Rectal smooth muscle tissue (tissue), 1 donor: ENCODE measurements at regions not wholly inside any gene's neighbourhood (a gene's known extent, or its start where the extent isn't known, plus 50 kb on each side); places are given as distances from the start of the nearest gene placed in this dataset.

Experiments
- H3K27ac ChIP-seq: one replicate; pipeline ENCODE4 v1.7.0; 2013; ENCODE audit warnings: low read depth, low read length, inconsistent platforms
- H3K27me3 ChIP-seq: one replicate; pipeline ENCODE4 v1.7.0; 2013; ENCODE audit warnings: low read length; ENCODE audit not compliant: control insufficient read depth, insufficient read depth
- H3K36me3 ChIP-seq: one replicate; pipeline ENCODE4 v1.7.0; 2013; ENCODE audit warnings: low read length; ENCODE audit not compliant: control insufficient read depth, insufficient read depth
- H3K4me1 ChIP-seq: one replicate; pipeline ENCODE4 v1.7.0; 2013; ENCODE audit warnings: low read length; ENCODE audit not compliant: control insufficient read depth, insufficient read depth
- H3K4me3 ChIP-seq: one replicate; pipeline ENCODE4 v1.7.0; 2013; ENCODE audit warnings: low read length
- H3K9ac ChIP-seq: one replicate; pipeline ENCODE4 v1.7.0; 2013; ENCODE audit warnings: low read length

DNA sequence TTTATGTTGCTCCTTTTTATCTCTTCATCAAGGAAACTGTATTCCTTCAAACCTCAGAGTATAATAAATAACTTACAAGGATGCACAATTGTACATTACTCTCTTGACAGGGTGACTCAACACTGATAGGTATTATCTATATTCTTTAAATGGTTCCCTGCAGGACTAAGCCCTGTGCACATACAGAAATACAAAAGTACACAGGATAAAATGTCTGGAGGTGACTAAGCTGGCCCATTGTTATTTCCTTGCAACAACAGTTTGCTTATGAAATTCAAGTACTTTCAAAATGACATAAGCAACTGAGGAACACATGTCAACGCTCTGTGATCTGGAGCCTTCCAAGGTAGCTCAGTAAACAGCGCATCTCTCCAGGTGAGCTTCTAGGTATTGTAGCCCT lies 83.8 kb upstream of the RPL34 start:
- Histone ChIP-seq H3K36me3 (no peaks in the 10 kb centered on the region), H3K27ac (no peak overlapping the region), H3K27me3 (no peaks in the 10 kb centered on the region)

DNA sequence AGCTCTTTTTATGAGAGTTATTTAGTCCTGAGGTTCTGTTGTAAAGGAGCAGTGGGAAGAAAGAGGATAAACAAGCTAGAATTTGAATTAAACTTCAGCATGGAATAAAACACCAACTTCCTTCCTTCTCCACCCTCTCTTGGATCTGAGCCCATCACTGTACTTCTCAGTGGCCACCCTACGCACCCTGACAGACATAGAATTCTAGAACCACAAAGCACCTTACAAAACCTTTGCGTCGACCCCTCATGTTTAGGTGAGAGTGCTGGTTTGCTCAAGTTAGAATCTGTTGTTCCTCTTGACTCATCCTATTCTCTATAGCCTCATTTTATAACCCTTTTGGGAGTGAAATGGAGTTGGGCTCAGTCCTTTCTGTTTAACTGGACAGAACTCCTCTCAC lies 84.6 kb upstream of the RPL34 start:
- Histone ChIP-seq H3K9ac (no peak overlapping the region), H3K36me3 (no peaks in the 10 kb centered on the region), H3K4me1 (no peaks in the 10 kb centered on the region), H3K27ac (no peak overlapping the region), H3K4me3 (no peak overlapping the region), H3K27me3 (no peaks in the 10 kb centered on the region)

More for the DNA sequence above, 83.8 kb upstream of the RPL34 start:
- no peak overlapping the region for H3K9ac ChIP-seq
- H3K4me3 ChIP-seq: no peak overlapping the region
- H3K4me1 ChIP-seq: no peaks in the 10 kb centered on the region

- H3K4me1 ChIP-seq: no peaks in the 10 kb centered on the region
- H3K9ac ChIP-seq: no peak overlapping the region
- no peak overlapping the region for H3K4me3 ChIP-seq
- no peaks in the 10 kb centered on the region for H3K27me3 ChIP-seq
- H3K27ac ChIP-seq: no peak overlapping the region
- no peaks in the 10 kb centered on the region for H3K36me3 ChIP-seq
Observed at GRCh38 chr4:108533876-108534275, 86.5 kb upstream of the RPL34 start.

DNA sequence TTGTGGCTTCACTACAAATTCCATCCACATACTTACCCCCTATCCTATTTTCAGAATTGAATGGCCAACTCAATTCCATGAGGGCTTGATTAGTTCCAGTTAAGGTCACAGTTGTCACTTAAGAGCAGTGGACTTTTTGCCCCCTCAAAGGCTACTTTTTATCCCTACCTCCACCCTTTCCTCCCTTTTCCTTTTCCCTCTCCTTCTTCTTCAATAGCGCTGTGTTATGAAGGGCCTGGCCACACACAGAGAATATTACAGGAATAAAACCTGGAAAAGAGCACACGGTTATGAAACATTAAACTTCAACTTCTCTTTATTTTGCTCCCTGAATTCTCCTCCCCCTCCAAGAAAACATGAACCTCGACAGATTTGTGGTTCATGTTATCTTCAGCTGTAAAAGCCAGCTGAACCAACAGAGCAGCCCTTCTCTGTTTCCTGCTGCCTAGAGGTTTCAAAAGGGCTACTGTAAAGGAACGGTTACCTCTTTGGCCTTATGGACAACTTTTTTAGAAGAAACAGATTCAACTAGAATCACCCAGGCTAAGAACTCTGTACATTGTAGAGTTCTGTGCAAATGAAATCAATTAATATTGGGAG lies 87.0 kb upstream of the RPL34 start:
- Histone ChIP-seq H3K9ac (no peak overlapping the region), H3K27me3 (no peaks in the 10 kb centered on the region), H3K36me3 (no peaks in the 10 kb centered on the region), H3K4me1 (no peaks in the 10 kb centered on the region), H3K4me3 (no peak overlapping the region), H3K27ac (no peak overlapping the region)

- no peaks in the 10 kb centered on the region for H3K36me3 ChIP-seq
- H3K27ac ChIP-seq: no peak overlapping the region
- H3K9ac ChIP-seq: no peak overlapping the region
- no peaks in the 10 kb centered on the region for H3K4me1 ChIP-seq
- H3K27me3 ChIP-seq: no peaks in the 10 kb centered on the region
- H3K4me3 ChIP-seq: no peak overlapping the region
Observed at GRCh38 chr4:108532738-108533137, 87.6 kb upstream of the RPL34 start.

DNA sequence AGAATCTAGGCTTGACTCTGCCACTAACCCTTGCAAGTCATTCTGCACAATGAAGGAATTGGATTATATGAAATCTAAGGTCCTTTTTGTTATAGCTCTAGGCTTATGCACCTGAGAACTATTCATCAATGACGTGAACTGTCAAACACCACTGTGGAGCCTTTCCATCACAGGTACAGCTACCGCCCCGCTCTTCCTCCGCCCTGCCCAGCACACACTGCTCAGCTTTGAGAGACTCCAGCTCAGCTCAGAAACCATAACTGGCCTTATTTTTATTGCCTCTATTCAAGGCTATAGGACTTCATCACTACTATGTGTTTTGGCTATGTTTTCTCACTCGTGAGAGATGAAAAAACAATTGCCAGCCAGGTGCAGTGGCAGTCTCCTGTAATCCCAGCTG lies 88.2 kb upstream of the RPL34 start:
- H3K4me3 ChIP-seq: no peak overlapping the region
- H3K27me3 ChIP-seq: no peaks in the 10 kb centered on the region
- no peaks in the 10 kb centered on the region for H3K36me3 ChIP-seq
- H3K4me1 ChIP-seq: no peaks in the 10 kb centered on the region
- no peak overlapping the region for H3K9ac ChIP-seq
- no peak overlapping the region for H3K27ac ChIP-seq

GRCh38 chr4:108531461-108531860 lies 88.9 kb upstream of the RPL34 start:
- Histone ChIP-seq H3K27ac (no peak overlapping the region), H3K4me1 (no peaks in the 10 kb centered on the region)

DNA sequence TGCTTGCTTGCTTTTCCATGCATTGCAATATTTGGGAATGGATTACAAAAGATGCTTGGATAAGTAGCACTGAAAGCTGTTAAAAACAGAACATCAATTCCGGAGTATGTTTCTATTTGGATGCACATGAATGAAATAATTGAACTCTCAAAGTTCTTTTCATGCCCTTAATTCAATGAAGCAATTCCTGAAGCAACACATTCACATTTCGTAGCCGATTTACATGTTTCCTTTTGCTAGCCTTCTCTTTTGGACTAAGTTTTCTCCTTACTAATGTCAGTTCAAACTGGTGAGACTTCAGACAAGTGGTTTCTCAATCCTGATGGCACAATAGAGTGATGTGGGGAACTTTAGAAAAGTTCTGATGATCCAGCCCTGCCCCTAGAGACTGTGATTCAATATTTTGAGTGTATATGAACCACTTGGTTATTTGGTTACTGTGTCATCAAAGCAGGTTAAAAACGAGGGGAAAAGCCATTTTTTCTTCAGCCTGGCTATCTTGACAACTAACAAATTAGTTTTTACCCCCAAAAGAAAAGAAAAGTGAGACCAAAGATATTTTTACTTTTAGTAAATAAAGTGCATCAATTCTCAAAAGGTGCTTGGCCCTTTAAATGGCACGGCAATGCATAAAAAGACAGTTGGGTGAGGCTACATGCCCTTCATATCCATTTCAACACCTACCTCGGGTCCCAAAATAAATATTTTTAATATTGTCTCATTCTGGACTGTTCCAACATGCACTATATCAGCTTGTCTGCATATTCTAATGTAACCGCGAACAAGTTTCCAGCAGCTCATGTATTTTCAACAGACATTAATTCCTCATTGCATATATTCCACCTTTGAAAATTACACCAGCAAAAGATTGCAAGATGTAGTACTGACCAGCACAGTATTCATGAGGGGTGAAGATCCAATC lies 90.1 kb upstream of the RPL34 start:
- Histone ChIP-seq H3K4me1 (no peaks in the 10 kb centered on the region), H3K36me3 (no peaks in the 10 kb centered on the region), H3K4me3 (no peak overlapping the region), H3K9ac (no peak overlapping the region), H3K27ac (no peak overlapping the region), H3K27me3 (no peaks in the 10 kb centered on the region)

More at GRCh38 chr4:108531461-108531860, 88.9 kb upstream of the RPL34 start:
- no peak overlapping the region for H3K4me3 ChIP-seq
- no peaks in the 10 kb centered on the region for H3K27me3 ChIP-seq
- no peaks in the 10 kb centered on the region for H3K36me3 ChIP-seq
- no peak overlapping the region for H3K9ac ChIP-seq

- Histone ChIP-seq H3K4me3 (no peak overlapping the region), H3K36me3 (no peaks in the 10 kb centered on the region), H3K9ac (no peak overlapping the region), H3K27ac (no peak overlapping the region), H3K4me1 (no peaks in the 10 kb centered on the region), H3K27me3 (no peaks in the 10 kb centered on the region)
Observed at GRCh38 chr4:108529102-108529501, 91.3 kb upstream of the RPL34 start.

DNA sequence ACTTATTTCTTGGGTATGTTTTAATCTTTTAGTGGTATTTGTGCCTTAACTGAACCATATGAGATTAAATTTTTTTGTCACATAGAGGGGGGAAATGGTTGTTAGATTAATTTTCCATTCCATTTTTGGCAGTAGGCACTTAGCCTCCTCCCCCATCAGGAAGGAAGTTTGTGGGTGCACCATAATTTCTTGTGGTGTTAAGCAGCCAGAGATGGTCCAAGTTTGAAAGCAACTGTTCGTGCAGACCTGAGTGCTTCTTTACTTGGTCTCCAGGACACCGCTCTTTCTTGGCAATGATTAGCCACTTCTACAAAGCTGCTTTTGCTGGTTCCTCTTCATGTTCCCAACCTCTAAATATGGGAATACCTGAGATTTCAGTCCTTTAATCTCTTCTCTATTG lies 92.7 kb upstream of the RPL34 start:
- no peak overlapping the region for H3K27ac ChIP-seq
- H3K4me3 ChIP-seq: no peak overlapping the region
- no peaks in the 10 kb centered on the region for H3K4me1 ChIP-seq
- no peaks in the 10 kb centered on the region for H3K36me3 ChIP-seq
- H3K27me3 ChIP-seq: no peaks in the 10 kb centered on the region
- no peak overlapping the region for H3K9ac ChIP-seq

GRCh38 chr4:108520807-108521206 lies 99.6 kb upstream of the RPL34 start:
- Histone ChIP-seq H3K9ac (no peak overlapping the region), H3K4me3 (no peak overlapping the region), H3K27ac (no peak overlapping the region), H3K27me3 (no peaks in the 10 kb centered on the region), H3K4me1 (no peaks in the 10 kb centered on the region), H3K36me3 (no peaks in the 10 kb centered on the region)

- H3K9ac ChIP-seq: no peak overlapping the region
- H3K27me3 ChIP-seq: no peaks in the 10 kb centered on the region
- no peaks in the 10 kb centered on the region for H3K4me1 ChIP-seq
- H3K36me3 ChIP-seq: no peaks in the 10 kb centered on the region
- H3K4me3 ChIP-seq: no peak overlapping the region
- H3K27ac ChIP-seq: no peak overlapping the region
Observed at GRCh38 chr4:108519911-108520601, 100.3 kb upstream of the RPL34 start.
